Cerebellar nuclear complex (tissue), 1 donor: ENCODE measurements at regions not wholly inside any gene's neighbourhood (a gene's known extent, or its start where the extent isn't known, plus 50 kb on each side); places are given as distances from the start of the nearest gene placed in this dataset.

Experiments
- DNase-seq, 2 experiments: peaks; one replicate each; lab custom pipeline; 2025; lab: John Stamatoyannopoulos, UW

DNA sequence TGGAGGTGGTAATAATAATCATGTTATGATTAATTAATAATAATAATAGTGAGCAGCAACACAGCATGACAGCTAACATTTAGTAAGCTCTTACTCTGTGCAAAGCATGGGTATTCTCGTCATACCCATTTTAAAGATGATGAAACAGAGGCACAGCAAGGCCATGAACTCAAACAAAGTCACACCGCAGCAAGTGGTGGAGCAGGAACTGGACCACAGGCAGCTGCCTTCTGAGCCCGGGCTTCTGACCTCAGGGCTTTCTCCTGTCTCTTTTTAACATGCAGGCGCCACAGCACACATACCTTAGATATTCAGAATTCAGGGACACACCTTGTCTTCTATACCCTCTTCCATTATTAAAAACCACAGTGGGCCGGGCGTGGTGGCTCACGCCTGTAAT is 50.7 kb upstream of the SPATA12 start:
- no peak for DNase-seq

DNA sequence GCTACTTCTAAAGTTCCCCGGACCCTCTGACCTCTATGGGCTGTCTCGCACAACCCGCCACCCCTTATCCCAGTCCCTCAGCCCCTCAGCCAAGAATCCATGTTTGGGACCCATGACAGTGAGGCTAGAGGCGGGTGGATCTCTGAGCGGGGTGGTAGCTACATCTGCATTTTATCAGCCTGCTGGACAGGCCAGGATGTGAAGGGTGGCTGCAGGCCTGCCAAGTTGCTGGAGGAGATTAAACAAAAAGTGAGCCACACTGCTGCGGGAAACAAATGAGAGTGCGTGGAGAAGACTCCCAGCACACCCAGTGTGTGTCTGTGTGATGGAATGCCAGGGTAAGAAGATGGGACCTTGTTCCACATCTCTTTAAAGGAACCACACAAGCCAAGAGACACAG is 51.1 kb upstream of the SPATA12 start:
- DNase-seq, result no peak

DNA sequence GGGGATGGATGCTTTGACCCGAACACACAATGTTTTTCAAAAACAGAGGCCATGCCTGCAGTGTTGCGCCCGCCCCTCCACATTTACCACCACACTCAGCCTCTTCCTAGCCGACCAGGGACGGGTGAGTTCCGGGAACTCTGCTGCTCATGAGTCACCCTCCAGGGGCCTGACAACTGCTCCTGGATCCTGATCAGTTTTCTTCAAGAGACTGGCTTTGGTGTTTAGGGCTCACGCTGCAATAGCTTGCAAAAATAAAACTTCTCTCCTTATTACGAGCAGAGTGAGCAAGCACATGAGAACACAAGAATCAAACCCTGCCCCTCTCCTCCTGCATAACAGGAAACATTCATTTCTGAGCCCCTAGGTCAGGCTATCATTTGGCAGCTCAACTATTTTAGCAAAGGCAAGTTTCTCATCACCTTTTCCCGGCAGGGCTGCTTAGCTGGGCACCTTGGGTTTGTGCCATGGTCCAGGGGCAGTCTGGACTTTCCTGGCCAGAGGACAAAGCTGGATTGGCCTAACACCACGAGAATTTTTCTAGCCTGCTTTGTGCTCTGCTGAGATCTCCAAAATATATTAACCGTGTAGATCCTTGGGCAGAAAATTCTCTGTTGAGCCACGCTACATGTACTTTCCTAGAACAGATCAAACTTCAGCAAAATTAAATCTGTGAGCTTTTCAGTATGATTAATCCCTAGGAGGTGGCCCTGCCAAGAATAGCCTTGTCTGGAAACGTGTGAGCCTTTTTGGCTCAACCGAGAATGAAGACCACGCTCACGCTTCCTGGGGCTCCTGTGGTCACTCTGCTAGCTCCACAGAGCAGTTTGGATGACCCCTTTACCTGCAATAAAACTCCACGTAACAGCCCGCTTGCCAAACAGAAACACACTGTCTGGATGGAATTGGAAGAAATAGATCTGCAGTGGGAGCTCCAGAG is 52.7 kb upstream of the SPATA12 start:
- DNase-seq, result no peak

DNA sequence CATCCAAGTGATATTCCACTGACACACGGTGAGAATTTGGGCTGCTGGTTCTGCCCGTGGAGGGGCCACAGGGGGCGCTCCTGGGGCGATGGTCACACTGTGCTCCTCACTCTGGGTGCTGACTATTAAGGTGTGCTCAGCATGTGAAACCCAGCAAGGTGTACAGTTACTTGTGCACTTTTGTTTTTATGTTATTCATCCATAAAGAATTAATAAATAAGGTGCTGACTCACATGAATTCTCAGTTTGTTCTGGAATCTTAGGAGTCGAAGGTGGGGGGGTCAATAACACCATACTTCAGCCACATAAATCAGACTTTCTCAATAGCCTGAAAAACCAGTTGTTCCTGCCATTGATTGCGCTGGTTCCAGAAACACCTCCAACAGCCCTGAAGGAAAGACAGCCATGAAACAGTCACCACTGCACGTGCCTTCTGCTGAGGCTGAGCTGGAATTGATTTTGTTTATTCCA is 53.5 kb upstream of the SPATA12 start:
- no peak for DNase-seq

DNA sequence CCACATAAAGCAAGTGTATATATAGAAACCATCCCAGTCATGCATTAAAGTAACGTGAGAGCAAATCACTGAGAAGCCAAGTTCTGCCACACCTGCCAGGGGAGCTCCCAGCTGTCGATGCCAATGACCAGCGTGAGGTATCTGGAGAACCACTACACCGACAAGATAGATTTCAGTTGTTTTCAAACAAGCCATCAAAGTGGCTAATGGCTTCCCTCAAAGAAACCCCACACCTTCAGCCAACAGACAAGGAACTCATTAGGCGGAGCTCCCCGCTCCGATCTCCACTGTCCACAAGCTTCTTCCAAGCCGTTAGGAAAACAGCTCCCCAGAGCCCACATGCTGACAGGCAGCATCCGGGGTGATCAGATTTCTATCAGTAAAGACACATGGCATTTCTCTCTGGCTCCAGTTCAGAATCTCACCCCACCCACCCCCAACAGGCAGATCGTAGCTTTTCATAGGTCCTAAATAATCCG is 54.2 kb upstream of the SPATA12 start:
- DNase-seq, result no peak

DNA sequence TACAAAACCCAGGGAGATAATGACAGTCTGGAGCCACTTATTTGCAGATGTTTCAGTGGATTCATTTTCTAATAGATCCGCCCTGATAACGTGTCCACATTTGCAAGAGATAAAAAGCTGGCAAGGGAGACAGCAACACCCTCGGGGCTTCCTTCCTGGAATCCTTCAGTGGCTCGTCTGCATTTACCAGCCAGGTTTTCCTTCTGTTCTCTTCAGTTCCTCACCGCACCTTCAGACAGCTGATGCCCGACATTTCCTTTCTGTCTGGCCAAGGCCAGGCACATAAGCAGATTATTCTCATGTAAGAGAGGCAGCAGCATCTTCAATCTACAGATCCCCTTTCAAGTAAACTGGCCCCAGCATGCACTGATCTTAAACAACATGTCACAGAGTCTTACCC is 56.2 kb upstream of the SPATA12 start:
- no peak for DNase-seq

DNA sequence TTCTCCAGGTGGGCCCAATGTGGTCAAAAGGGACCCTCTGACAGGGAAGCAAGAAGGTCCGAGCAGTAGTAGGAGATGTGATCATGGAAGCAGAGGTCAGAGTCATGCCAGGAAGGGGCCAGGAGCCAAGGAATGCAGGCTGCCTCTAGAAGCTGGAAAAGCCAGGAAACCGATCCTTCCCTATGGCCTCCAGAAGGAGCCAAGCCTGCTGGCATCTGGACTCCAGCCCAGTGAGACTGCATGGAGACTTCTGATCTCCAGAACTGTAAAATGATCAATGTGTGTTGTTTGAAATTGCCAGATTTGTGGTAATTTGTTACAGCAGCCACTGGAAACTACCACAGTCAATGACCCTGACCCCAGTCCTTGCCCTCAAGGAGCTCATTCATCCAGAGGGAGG is 56.8 kb upstream of the SPATA12 start:
- DNase-seq, result no peak

DNA sequence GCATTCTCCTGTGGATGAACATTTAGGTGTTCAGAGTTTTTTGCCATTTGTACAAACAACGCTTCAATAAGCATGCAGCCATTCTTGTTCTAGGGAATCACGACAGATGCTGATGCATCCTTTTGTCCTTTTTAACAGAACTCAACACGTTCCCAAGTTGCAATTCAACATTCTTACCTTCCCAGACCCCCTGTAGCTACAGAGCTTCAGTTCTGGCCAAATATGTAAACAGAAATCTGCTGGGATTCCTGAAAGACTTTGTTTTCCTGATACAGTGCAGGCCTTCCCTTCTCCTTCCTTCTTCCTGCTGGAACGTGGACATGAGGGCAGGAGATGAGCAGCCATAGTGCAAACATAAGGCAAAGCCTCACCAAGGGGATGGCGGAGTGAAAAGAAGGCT is 59.1 kb upstream of the SPATA12 start:
- DNase-seq, result no peak

DNA sequence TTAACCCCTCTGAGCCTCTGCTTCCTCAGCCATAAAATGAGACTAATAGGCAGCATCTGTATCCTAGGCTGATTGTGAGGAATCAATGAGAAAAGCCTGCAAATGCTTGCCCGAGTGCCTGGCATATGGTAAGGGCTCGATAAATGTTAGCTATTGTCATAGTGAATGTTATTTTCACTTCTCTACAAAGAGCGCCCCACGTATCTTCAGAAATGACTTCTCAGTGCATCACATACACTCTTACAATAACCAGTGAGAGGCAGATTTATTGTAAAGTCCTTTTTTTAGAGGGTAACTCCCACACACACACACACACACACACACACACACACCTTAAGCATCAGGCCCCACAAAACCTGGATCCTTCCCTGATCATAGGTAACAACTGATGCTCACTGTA is 60.5 kb upstream of the SPATA12 start:
- no peak for DNase-seq

DNA sequence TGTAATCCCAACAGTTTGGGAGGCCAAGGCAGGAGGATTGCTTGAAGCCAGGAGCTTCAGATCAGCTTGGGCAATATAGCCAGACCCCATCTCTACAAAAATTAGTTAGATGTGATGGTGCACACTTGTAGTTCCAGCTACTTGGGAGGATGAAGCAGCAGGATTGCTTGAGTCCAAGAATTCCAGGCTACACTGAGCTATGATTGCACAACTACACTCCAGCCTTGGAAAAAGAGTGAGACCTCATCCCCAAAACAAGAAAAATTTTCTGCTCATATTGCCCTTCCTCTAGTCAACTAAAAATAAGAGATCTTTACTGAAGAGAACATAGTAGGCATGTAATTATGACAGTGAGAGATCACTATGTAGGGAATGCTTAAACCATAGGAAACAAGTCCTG is 60.9 kb upstream of the SPATA12 start:
- no peak for DNase-seq

DNA sequence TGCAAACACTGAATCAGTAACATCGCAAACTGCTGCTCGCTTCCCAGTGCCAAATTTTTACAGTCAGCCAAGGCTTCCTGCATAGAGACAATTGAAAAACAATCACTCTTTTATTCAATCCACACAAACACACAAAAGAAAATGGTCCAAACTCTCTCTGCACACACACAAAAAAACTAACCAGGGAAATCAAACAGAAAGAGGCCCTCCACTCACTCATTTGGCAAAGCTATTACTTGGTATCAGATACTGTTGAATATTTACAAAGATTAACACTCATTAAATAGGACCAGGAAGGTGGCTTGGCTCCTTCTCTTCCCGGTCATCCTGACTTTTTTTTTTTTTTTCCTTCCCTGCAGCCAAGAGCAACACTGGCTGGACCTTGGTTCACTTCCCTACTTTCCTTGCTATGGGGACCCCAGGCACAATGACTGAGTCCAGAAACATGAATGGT is 62.4 kb upstream of the SPATA12 start:
- no peak for DNase-seq

DNA sequence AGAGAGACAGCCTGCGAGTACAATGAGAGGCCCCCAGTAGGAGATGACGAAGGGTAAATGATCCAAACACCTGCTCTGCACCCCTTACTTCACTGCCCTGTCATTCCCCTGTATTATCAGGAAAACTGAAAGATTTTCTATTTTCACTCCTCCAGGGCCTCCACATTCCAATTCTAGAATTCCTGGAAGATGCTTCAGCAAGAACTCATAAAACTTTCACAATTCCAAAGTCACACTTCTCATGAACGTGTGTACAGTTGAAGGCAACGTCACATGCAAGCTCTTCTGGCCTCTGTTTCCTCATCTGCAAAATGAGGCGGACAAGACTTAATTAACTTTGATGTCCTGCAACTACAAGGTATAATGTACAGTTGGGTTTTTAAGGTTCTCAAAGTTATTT is 62.8 kb upstream of the SPATA12 start:
- no peak for DNase-seq

DNA sequence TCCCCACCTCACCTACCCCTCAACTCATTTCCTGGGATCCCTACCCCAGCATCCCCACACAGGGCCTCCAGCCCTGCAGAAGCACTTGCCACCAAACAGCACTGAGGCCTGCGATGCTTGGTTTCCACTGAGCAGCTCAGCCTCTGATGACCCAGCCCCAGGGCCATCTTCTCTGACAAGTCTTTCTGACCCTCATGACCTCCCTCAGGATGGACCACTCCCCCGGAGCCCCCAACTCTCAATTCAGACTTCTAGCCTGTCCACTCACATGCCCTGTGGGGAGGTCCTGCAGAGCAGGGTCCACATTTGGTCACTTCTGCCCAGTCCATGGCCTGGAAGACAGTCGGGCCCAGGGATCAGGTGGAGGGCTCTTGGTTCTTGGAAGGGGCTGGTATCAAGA is 63.4 kb upstream of the SPATA12 start:
- no peak for DNase-seq

DNA sequence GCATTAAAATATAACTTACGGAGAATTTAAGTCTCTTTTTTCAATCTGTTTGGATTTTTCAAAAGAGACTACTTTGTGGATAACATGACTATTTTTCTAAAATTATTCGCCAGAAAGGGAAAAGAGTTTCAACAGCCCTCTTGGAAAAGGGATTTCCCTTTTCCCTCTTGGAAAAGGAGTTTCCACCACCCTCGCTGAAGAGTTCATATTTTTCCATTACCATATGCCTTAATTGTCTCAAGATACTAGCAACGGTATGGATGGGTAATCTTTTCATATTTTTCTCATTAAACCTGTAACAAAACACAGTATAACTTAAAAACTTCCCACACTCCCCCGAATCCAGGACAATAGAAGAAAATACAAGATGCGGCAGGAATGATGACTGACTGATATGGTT is 66.1 kb upstream of the SPATA12 start:
- no peak for DNase-seq

DNA sequence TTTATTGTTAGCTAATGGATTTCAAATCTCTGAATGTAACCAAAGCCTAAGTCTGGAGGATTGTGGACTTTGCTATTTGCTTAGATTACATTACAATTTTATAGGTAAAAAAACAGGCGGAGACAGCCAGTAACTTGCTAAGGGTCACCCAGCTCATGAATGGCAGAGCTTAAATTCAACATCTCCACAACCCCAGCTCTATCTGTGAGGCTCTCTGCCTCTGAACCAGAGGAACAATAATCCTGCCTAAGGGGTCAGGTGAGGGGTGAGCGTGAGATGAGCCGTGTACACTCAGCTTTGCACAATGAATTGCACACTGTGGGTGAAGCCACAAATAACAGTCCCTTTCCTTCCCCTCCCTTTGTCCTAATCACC is 69.8 kb upstream of the SPATA12 start:
- DNase-seq, result no peak

DNA sequence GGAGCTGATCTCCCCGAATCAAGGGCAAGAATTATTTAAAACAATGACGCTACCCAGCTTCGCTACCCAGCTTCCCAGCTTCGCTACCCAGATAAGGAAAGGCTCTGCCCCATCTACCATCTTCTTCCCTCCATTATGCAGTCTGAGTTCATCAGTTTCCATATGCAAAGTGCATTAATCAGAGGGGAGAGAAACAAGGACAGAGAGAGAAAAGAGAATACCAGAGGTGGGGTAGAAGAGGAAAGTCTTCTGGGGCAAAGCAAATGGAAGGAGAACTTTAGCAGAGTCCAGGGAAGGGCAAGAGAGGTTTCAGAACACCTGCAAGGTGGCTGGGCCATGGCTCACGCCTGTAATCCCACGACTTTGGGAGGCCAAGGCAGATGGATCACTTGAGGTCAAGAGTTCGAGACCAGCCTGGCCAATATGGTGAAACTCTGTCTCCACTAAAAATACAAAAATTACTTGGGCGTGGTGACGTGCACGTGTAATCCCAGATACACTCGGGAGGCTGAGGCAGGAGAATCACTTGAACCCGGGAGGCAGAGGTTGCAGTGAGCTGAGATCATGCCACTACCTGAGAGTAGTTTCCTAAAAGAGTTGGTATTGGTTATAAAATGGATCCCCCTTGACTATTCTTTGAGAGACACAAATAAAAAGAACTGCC is 70.4 kb upstream of the SPATA12 start:
- no peak for DNase-seq

DNA sequence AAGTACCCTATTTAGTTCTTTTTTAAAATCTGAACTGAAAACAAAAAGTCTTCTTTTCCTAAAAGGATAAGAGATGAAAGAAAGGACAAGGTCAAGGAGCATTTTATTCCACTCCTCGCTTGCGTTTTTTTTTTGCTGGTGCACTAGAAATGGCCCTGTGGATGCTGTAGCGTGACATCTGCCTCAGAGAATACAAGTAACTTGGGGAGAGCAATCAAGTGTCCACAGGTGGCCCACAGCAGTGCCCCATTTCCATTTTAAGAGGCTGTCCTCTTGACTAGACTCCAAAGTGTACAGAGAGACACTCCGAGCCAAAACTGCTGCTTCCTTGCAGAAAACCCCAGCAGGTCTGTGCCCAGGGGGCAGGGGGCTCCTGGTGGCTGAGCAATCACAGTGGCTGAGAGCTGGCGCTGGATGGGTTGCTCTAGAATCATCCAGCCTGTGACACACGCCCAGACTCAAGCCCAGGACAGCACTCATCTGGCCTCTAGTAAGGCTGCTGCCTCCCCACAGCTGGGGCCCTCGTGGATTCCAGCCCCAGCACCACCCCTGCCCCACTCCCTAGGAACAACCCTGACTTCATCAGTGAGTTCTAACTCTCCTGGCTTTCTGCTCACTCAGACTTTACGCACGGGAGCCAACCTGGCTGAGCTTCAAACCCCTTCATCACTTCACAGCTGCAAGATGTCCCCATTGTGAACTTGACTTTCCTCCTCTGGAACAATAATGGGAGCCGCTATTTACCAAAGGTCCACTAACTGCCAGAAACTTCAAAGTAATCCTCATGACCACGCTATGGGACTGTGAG is 71.1 kb upstream of the SPATA12 start:
- DNase-seq, result no peak

DNA sequence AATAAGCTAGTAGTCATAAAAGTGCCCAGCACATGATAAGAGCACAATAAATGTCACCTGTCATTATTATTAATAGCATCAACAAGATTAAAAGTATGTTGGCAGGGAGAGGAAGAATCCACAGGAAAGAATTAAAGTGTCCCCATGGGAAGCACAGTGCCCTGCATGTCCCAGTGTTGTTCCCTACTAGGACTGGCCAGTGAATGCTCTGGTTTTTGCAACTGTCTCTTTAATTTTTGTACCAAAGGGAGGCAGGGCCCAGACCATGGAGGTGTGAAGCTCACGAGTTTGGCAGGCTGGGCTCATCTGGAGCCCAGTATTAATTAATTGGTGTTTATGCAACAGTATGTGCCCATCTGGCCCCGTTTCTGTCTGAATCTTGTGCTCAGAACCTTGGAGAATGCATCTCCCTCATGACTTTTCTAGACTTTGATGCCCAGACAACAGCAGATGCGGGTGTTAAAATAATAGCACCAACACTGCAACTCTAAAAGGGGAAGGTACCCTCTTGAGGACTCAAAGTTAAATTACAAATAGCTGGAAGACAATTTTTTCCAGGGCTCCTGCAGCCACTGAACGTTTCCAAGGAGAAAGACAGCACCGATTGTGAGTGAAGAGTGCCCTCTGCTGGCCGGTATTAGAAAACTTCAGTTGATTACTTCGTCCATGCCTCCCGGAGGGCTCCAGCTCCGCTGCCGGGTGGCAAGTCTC is 71.9 kb upstream of the SPATA12 start:
- DNase-seq, result peak in 1 of 2 experiments; percentile 62

DNA sequence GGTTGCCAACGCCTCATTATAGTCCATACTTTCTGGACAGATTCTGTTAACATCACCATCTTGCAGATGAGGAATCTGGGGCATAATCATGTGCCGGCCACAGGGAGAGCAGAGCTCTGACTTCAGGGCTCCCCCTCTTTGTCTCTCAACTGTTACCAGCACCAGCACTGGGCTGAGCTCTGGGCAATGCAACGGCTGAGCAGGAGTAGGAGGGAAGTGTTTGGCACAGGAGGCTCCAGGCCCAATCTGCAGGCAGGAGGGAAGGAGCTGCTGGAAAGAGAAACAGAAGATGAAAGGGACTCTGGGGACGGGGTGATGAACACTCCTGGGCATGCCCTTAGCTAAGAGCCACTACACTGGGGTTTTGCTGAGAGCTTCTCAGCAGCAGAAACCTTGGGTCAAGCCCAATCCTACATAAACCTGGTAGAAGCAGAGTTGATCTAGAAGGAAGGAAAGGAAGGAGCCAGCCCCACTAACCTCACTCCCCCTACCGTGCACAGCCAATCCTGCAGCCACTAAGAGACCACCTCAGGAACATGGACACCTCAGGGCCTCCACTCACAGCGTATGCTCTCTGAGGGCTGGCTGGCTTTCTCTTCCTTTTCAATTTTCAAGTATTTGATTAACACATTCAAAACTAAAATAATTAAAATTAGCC is 73.1 kb upstream of the SPATA12 start:
- no peak for DNase-seq

DNA sequence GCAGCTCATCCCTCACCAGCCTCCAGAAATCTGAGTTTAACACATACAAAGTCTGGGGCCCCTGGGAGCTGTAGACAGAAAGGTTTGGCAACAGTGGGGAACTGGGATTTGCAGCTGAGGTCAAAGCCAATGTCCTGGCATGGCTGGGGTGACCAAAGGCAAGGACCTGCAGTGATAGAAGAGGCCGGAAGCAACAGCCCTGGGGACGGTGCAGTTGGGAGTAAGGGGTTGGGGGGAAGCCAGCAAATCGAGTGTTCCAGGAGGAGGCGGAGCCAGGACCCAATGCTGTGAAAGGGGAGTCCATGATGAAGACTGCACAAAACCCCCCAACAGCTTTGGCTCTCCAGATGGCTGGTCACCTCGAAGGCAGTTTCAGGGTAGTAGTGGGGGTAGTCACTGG is 74.1 kb upstream of the SPATA12 start:
- no peak for DNase-seq

DNA sequence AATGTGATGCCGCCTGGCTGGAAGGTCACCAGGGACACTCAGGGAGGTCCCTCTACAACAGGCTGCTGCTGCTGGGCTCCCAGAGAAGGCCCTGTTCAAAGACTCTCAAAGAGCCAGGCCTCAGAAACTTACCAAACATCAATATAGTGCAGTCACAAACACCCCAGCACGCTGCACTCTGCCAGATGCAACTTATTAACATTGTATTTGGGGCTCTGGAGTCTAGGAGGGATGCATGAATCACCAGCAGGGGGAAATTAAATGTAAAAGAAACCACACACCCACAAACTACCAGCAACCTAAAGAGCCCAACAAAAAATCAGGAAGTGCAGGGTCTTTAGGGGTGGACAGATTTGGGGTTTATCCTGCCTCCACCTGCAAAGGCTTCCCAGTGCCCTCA is 74.6 kb upstream of the SPATA12 start:
- DNase-seq, result no peak
